Non-pigmented ciliary epithelial cell (primary cell): ENCODE measurements at regions not wholly inside any gene's neighbourhood (a gene's known extent, or its start where the extent isn't known, plus 50 kb on each side); places are given as distances from the start of the nearest gene placed in this dataset.

Experiments
- DNase-seq: peaks from one replicate; pipeline ENCODE4 v3.0.0-alpha.2; 2010; ENCODE audit warnings: low read depth

DNA sequence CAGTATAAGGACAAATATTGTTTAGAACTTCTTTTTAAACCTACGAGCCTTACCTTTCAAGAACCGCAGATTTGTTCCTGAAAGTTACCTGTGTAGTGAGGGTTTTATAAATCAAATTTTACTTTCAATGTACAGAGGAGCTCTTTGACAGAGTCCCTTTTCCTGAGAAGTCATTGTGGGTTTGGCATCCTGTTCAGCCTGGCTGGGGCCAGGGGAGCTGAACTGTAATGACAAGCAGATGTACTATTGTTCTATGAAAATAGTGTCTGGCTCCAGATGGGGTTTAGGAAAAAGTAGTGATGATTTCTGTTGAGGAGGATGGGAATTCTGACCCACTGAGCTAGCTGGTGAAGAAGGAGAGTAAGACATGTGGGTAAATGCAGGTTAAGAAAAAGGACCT lies 196.2 kb upstream of the PGRMC2 start:
- DNase-seq: no peak

DNA sequence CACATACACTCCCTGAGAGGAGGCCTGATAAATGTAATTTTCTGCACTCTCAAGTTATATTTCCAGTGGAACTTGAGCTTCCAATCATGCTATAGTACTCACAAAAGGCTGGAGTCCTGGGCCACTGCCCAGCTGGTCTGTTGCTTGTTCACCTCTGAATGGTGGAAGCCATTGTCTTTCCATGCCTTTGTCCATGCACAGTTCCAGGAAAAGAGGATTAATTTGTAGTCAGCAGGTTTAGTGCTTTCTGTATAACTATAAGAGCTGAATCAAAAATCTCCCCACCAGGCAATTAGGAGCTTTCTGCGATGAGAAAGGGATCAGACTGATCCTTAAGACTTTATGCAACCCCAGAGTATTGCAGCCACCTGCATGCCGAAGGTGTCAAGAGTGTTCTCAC lies 195.4 kb upstream of the PGRMC2 start:
- no peak for DNase-seq

GRCh38 chr4:128481752-128482480 lies 194.3 kb upstream of the PGRMC2 start:
- DNase-seq: no peak

- no peak for DNase-seq
Measured at GRCh38 chr4:128480945-128481344, 193.3 kb upstream of the PGRMC2 start.

GRCh38 chr4:128477540-128477939 lies 189.9 kb upstream of the PGRMC2 start:
- no peak for DNase-seq

- DNase-seq: no peak
Measured at GRCh38 chr4:128475597-128475996, 188.0 kb upstream of the PGRMC2 start.

DNA sequence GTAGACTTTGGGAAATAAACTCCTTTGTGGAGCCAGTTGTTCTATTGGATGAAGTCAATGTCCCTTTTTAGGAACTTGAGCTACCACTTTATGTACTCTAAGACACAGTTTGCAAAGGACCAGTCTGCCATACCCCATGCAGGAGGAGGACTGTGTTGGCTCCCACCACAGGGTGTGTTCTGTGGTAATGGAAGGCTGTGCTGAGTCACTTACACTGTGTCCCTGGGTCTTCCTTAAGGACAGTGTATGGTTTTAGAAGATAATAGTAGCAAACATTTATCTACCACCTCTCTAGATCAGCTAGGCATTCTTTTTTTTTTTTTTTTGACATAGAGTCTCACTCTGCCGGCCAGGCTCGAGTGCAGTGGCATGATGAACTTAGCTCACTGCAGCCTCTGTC lies 184.0 kb upstream of the PGRMC2 start:
- no peak for DNase-seq

DNA sequence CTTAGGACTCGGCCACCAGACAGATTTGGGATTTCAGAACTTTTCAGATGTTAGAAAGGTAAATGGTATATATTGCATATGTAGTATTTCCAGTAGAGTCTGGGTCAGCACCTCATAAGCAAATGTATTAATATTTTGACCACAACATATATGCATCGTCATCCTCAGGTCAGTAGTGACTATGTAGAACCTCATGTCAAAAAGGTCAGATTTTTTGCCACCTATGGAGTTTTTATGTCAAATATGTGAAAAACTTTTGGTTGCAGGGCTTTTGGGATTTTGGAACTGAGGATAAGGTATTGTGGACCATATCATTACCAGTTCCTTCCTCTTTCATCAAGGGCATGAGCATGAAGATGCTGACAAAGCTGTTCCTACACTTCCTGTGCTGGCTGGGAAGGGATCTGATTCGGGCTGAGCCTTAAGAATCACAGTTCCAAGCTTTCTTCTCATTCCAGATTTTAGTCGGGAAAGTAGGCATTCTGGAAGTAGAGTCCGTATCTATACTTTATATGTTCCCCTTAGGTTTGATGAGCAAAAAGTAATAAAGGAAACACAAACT lies 183.0 kb upstream of the PGRMC2 start:
- DNase-seq: no peak

GRCh38 chr4:128468123-128468989 lies 180.7 kb upstream of the PGRMC2 start:
- peak; percentile 78 for DNase-seq

DNA sequence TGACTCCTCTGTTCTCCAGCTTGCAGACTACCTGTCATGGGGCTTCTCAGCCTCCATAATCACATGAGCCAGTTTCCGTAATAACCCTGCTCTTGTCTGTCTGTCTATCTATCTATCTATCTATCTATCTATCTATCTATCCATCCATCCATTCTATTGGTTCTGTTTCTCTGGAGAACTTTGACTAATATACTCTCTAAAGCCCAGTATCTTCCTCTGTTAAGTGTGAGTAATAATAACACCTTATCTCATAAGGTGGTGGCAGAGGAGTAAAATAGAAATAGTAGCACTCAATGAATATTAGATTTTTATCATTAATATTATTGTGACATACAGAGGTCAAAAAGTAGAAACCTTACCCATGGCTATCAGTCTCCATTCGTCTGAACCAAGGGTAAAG lies 177.9 kb upstream of the PGRMC2 start:
- DNase-seq: no peak

GRCh38 chr4:128463006-128463405 lies 175.4 kb upstream of the PGRMC2 start:
- DNase-seq: no peak

GRCh38 chr4:128462103-128462783 lies 174.6 kb upstream of the PGRMC2 start:
- DNase-seq: no peak

GRCh38 chr4:128461291-128462102 lies 173.9 kb upstream of the PGRMC2 start:
- peak; percentile 75 for DNase-seq

DNA sequence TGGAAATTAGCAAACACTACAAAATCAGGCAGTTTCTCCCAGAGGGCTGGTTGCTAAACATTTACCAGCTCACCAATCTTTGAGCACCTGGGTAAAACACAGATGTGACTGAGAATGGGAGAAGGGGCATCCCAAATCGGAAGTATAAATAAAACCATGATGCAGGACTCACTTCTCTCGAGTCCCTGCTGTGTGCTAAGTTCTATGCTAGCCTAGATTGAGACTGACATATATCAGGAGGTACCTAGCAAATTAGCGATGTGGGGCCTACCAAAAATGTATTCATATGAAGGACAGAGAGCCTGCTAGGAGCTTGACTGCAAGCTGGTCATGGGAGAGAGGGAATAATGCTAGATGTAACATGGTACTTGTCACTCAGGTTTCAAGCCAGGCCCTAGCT lies 171.9 kb upstream of the PGRMC2 start:
- no peak for DNase-seq

GRCh38 chr4:128458816-128459215 lies 171.2 kb upstream of the PGRMC2 start:
- DNase-seq: no peak

GRCh38 chr4:128457726-128458125 lies 170.1 kb upstream of the PGRMC2 start:
- no peak for DNase-seq

DNA sequence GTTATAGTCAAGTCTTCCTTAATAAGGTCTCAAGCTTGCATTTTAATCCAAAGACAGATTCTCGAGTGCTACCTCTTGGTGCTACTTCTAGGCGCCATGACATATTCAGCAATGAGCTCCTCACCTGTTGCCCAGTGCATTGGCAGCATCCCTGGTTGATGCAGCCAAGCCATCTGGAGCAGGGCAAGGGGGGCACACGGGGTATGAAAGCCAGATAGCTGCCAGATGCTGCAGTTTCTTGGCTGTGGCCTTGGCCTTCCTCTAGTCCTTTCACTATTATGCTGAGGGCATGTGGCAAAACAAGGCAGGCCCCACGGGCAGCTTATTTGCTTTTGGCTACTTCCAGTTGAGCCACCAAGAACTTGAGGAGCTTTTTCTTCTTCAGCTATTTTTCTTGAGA lies 168.6 kb upstream of the PGRMC2 start:
- DNase-seq: no peak

DNA sequence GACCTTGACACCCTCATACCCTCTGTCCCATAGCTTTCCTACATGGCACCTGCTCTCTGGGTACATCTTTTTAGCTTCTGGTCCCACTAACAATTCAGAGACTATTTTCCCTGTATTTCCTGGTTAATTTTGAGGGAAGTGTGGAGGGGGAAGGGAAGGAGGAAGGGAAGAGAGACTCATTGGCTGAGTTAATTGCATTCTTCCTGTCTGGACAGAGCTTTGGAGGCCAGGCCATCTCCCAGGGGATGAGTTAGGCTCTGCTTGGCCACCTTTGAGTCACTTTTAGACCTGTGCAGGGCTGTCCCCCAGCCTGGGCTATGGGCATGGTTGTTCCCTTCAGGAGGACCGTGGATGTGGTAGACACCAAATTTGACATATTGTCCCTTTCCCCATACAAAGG lies 167.9 kb upstream of the PGRMC2 start:
- DNase-seq: no peak

DNA sequence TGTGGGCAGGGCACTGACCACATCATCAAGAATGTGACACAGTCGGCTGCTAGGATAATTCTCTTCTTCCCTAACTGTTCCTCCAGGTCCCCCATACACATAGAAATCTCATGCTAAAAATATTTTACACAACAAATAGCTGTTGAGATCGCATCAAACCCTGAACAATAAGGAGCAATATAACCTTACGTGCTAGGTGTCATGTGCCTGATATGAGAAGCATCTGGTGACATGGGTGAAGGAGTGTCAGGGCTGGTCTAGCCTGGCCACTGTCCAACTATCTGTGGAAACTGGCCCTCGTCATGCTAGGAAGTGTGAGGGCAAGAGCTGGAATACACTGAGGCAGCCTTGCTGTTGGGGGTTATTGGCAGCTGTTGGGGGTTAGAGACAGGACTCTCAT lies 167.3 kb upstream of the PGRMC2 start:
- no peak for DNase-seq

- DNase-seq: peak; percentile 83
Measured at GRCh38 chr4:128454281-128454871, 166.8 kb upstream of the PGRMC2 start.

DNA sequence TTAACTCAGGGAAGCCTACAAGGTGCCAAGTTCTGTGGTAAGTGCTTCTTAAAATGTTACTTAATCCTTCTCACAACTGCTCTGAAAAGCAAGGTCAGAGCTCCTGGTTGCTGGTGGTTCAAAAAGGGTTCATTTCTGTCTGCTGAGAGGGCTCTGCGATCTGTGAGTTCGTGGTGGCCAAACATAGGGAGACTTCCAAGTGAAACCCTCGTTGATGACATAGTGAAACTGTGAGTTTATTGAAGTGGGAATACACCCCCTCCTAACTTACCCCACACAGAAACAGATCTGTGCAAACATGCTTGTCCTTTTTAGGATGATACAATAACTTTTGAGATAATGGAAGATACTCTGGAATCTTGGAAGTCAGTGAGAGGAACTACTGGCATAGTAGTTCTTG lies 164.8 kb upstream of the PGRMC2 start:
- DNase-seq: no peak
